ENCODE measurements at regions not wholly inside any gene's neighbourhood (a gene's known extent, or its start where the extent isn't known, plus 50 kb on each side); places are given as distances from the start of the nearest gene placed in this dataset.
"Not testable (repeated sequence)": the region's sequence is repeated elsewhere in the genome, so short reads cannot be mapped to it uniquely, and the experiment has no call there.

DNA sequence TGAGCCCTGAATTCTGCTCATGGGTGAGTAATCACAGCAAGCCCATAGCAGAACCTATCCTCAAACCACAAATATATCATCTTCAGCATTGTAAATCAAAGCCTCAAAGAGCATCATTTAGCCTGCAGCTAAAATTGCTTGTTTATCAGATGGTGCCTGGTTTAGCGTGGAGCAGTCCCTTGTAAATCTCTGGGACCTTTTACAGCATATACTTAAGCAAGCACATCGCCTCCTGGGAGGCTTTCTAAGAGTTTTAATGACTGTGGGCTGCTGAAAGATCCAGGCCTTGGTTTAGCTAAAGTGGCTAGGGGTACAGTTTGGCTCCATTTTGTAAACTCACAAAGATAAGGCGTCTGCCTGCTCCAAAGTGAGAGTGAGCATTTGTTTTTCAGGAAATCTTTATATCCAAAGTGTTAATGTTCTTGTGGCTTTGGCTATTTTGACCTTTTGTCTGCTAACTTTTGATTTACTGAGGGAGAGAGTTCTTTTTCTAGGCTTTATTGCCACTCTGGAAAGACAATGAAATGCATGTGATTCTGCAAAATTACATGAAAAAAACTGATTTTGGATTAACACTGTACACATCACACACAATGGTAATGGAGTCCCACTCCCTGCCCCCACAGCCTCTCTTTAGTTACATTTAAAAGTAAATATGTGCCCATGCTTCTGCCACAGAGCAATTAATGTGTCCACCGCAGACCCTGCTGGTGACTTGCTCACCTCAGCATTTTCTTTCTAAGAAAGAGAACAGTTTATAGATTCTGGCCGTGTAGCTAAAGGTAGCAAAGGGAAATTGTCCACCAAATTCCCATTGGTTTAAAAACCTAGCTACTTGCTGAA lies 194.8 kb downstream of the LNPK start:
- Histone ChIP-seq H3K36me3 (ENCODE audit: control insufficient read depth, insufficient read depth, low read length) (no peaks in the 10 kb centered on the region), H3K9ac (ENCODE audit: low read depth, low read length) (no peak overlapping the region), H3K27ac (ENCODE audit: low read depth, low read length) (no peak overlapping the region), H3K27me3 (ENCODE audit: control insufficient read depth, insufficient read depth, low read length) (no peaks in the 10 kb centered on the region; the same call in 1 of the 2 replicates), H3K4me3 (ENCODE audit: low read depth, low read length) (no peak overlapping the region), H3K4me1 (ENCODE audit: control insufficient read depth, insufficient read depth, low read length) (no peaks in the 10 kb centered on the region), H3K9me3 (ENCODE audit: control insufficient read depth, insufficient read depth, low read length) (no peaks in the 10 kb centered on the region)

DNA sequence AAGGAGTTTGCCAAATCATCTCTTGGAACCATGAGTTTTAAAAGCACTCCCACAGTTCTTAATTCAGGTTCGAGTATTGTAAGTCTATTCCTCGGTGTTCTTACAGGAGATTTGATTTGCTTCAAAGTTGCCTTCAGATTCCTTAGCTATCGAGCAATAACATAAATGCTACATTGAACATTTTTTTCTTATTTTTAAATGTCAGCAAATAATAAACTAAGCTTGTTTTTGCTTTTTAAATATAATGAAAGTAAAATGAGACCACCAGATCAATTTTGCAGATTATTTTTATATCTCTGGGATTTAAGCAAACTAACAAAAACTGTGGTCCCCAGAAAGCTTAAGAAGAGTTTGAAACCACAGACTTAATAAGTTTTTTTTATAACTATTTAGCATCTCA lies 195.5 kb downstream of the LNPK start:
- Histone ChIP-seq H3K9me3 (ENCODE audit: control insufficient read depth, insufficient read depth, low read length) (no peaks in the 10 kb centered on the region), H3K4me3 (ENCODE audit: low read depth, low read length) (no peak overlapping the region), H3K36me3 (ENCODE audit: control insufficient read depth, insufficient read depth, low read length) (no peaks in the 10 kb centered on the region), H3K9ac (ENCODE audit: low read depth, low read length) (no peak overlapping the region), H3K4me1 (ENCODE audit: control insufficient read depth, insufficient read depth, low read length) (no peaks in the 10 kb centered on the region), H3K27me3 (ENCODE audit: control insufficient read depth, insufficient read depth, low read length) (no peaks in the 10 kb centered on the region; the same call in 1 of the 2 replicates), H3K27ac (ENCODE audit: low read depth, low read length) (no peak overlapping the region)

DNA sequence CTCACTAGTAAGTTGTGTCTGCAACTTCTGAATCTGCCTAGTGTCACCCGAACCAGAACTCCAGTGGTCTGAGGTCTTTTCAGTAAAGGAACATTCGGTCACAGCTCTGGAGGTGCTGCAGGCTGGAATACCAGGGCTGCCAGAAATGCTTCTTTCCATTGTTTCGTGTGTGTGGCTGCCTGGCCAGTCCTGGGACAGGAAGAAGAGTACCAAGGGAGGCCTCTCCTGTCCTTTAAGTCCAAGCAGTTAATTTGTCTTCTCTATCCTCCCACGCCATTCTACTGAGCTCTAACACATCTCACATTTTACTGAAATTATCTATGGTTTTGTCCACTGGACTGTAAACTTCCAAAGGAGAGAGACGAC lies 196.0 kb downstream of the LNPK start:
- H3K4me3 ChIP-seq (ENCODE audit: low read depth, low read length), result no peak overlapping the region
- no peaks in the 10 kb centered on the region for H3K4me1 ChIP-seq (ENCODE audit: control insufficient read depth, insufficient read depth, low read length)
- no peak overlapping the region for H3K27ac ChIP-seq (ENCODE audit: low read depth, low read length)
- H3K9me3 ChIP-seq (ENCODE audit: control insufficient read depth, insufficient read depth, low read length), result no peaks in the 10 kb centered on the region
- H3K36me3 ChIP-seq (ENCODE audit: control insufficient read depth, insufficient read depth, low read length), result no peaks in the 10 kb centered on the region
- no peaks in the 10 kb centered on the region; the same call in 1 of the 2 replicates for H3K27me3 ChIP-seq (ENCODE audit: control insufficient read depth, insufficient read depth, low read length)
- H3K9ac ChIP-seq (ENCODE audit: low read depth, low read length), result no peak overlapping the region

DNA sequence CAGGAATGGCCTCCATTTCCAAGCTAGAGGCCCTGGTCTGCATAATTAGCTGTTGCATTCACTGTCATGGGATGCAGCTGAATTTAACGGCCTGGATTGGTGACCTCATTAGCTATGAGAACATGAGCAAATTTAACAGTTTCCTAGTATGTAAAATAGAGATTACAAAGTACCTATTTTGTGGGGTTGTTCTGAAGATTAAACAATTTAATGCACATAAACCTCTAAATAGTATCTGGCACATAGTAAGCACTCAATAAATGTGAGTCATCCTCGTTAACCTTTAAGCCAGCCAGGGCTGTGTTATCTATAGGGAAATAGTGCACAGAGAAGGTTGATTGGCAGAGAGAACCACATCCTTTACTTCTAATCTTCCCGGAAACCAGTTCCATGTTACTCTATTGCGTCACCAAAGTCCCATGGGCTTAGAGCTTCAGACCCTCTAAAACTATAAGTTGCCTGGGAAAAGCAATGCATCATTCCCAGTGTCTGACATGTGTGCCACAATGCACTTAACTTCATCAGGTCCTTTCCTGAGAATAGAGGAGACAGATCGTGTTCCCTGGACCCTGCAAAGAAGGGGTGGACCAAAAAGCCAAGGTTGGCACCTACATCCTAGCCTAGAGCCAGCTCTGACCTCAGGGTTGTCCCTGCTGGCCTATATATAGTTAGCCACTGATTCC lies 196.5 kb downstream of the LNPK start:
- Histone ChIP-seq H3K4me1 (ENCODE audit: control insufficient read depth, insufficient read depth, low read length) (no peaks in the 10 kb centered on the region), H3K9ac (ENCODE audit: low read depth, low read length) (no peak overlapping the region), H3K4me3 (ENCODE audit: low read depth, low read length) (no peak overlapping the region), H3K27ac (ENCODE audit: low read depth, low read length) (no peak overlapping the region), H3K9me3 (ENCODE audit: control insufficient read depth, insufficient read depth, low read length) (no peaks in the 10 kb centered on the region), H3K36me3 (ENCODE audit: control insufficient read depth, insufficient read depth, low read length) (no peaks in the 10 kb centered on the region), H3K27me3 (ENCODE audit: control insufficient read depth, insufficient read depth, low read length) (no peaks in the 10 kb centered on the region; the same call in 1 of the 2 replicates)

DNA sequence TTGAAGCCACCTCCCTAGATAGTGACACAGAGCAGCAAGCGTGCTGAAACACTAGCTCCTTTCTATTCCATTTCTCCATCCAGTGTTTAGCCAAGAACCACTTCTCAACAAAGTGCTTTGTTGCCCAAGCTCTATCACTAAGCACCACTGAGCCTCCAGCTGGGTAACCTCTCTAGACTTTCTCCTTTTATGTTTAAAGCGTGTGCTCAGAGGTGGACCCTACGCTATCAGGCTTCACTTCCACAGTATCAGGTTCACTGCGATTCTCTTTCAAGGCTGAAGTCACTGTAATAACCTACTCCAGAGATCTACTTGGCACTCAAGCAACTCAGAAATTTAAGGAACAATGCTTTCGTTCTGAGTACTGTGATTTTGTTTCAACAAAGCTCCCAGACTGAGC lies 197.9 kb downstream of the LNPK start:
- Histone ChIP-seq H3K27ac (ENCODE audit: low read depth, low read length) (no peak overlapping the region), H3K27me3 (ENCODE audit: control insufficient read depth, insufficient read depth, low read length) (no peaks in the 10 kb centered on the region; the same call in 1 of the 2 replicates), H3K36me3 (ENCODE audit: control insufficient read depth, insufficient read depth, low read length) (no peaks in the 10 kb centered on the region), H3K9ac (ENCODE audit: low read depth, low read length) (no peak overlapping the region), H3K9me3 (ENCODE audit: control insufficient read depth, insufficient read depth, low read length) (no peaks in the 10 kb centered on the region), H3K4me3 (ENCODE audit: low read depth, low read length) (no peak overlapping the region), H3K4me1 (ENCODE audit: control insufficient read depth, insufficient read depth, low read length) (no peaks in the 10 kb centered on the region)

DNA sequence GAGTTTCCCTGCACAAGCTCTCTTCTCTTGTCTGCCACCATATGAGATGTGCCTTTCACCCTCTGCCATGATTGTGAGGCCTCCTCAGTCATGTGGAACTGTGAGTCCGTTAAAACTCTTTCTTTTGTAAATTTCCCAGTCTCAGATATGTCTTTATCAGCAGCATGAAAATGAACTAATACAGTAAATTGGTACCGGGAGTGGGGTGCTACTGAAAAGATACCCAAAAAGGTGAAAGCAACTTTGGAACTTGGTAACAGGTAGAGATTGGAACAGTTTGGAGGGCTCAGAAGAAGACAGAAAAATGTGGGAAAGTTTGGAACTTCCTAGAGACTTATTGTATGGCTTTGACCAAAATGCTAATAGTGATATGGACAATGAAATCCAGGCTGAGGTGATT lies 205.6 kb downstream of the LNPK start:
- not testable (repeated sequence) for H3K27ac ChIP-seq (ENCODE audit: low read depth, low read length); H3K4me3 ChIP-seq (ENCODE audit: low read depth, low read length); H3K36me3 ChIP-seq (ENCODE audit: control insufficient read depth, insufficient read depth, low read length); H3K9ac ChIP-seq (ENCODE audit: low read depth, low read length); H3K4me1 ChIP-seq (ENCODE audit: control insufficient read depth, insufficient read depth, low read length); H3K27me3 ChIP-seq (ENCODE audit: control insufficient read depth, insufficient read depth, low read length)
- peaks cover 17% of the 10 kb centered on the region for H3K9me3 ChIP-seq (ENCODE audit: control insufficient read depth, insufficient read depth, low read length)

DNA sequence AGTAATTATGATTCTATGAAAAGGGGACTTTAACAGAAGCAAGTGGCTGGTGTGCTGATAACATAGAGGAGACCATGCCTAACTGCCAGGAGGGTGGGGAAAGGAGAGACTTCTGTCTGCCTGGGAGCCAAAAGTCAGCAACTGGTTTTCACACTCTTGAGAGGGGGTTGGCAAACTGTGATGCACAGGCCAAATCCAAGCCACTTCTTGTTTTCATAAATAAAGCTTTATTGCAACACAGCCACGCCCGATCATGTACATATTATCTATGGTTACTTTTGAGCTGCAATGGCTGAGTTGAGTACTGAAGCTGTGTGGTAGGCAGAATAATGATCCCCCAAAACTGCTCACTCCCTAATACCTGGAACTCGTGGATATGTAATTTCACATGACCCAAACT lies 208.4 kb downstream of the LNPK start:
- Histone ChIP-seq H3K9me3 (ENCODE audit: control insufficient read depth, insufficient read depth, low read length) (peaks cover 17% of the 10 kb centered on the region), H3K27me3 (ENCODE audit: control insufficient read depth, insufficient read depth, low read length) (no peaks in the 10 kb centered on the region), H3K9ac (ENCODE audit: low read depth, low read length) (no peak overlapping the region), H3K36me3 (ENCODE audit: control insufficient read depth, insufficient read depth, low read length) (no peaks in the 10 kb centered on the region), H3K4me1 (ENCODE audit: control insufficient read depth, insufficient read depth, low read length) (no peaks in the 10 kb centered on the region), H3K27ac (ENCODE audit: low read depth, low read length) (no peak overlapping the region), H3K4me3 (ENCODE audit: low read depth, low read length) (no peak overlapping the region)

DNA sequence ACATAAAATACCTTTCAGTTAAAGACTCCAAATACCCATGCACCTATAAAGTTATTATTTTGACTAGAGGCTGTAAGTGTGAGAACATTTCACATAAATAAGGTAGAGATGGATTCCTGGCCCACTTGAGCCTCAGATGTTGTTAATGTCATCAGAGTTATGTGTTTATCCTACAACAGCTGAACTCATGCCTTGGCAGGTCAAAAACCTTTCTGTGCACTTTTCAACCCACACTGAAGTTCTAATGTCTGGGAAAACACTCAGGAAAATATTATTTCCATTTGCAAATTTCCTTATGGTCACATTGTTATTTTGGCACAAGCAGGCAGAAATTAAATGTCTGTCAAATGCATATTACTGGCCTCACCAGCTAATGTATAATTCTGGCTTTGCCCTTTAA lies 209.2 kb downstream of the LNPK start:
- Histone ChIP-seq H3K4me1 (ENCODE audit: control insufficient read depth, insufficient read depth, low read length) (no peaks in the 10 kb centered on the region), H3K36me3 (ENCODE audit: control insufficient read depth, insufficient read depth, low read length) (no peaks in the 10 kb centered on the region), H3K27ac (ENCODE audit: low read depth, low read length) (no peak overlapping the region), H3K4me3 (ENCODE audit: low read depth, low read length) (no peak overlapping the region), H3K27me3 (ENCODE audit: control insufficient read depth, insufficient read depth, low read length) (no peaks in the 10 kb centered on the region), H3K9me3 (ENCODE audit: control insufficient read depth, insufficient read depth, low read length) (peaks cover 17% of the 10 kb centered on the region), H3K9ac (ENCODE audit: low read depth, low read length) (no peak overlapping the region)

DNA sequence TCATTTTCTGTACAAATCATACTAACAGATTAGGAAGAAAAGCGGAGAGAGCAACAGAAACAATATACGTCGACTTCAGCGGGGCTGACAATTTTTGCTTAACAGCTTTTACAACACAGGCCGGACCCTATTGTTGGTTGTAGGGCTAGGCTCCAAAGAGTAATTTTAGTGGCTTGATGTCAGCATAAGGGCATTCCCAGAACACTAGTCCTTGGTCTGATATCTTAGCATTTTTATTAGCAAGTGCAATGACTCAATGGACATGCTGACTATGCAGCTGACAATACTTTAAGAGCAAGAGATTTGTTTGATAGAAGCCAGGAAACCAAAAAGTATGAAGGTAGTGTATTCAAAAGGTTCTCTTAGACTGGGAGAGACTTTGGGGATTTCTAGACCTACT lies 209.9 kb downstream of the LNPK start:
- Histone ChIP-seq H3K27ac (ENCODE audit: low read depth, low read length) (no peak overlapping the region), H3K9ac (ENCODE audit: low read depth, low read length) (no peak overlapping the region), H3K27me3 (ENCODE audit: control insufficient read depth, insufficient read depth, low read length) (no peaks in the 10 kb centered on the region), H3K9me3 (ENCODE audit: control insufficient read depth, insufficient read depth, low read length) (peaks cover 17% of the 10 kb centered on the region), H3K4me3 (ENCODE audit: low read depth, low read length) (no peak overlapping the region), H3K36me3 (ENCODE audit: control insufficient read depth, insufficient read depth, low read length) (no peaks in the 10 kb centered on the region), H3K4me1 (ENCODE audit: control insufficient read depth, insufficient read depth, low read length) (no peaks in the 10 kb centered on the region)

DNA sequence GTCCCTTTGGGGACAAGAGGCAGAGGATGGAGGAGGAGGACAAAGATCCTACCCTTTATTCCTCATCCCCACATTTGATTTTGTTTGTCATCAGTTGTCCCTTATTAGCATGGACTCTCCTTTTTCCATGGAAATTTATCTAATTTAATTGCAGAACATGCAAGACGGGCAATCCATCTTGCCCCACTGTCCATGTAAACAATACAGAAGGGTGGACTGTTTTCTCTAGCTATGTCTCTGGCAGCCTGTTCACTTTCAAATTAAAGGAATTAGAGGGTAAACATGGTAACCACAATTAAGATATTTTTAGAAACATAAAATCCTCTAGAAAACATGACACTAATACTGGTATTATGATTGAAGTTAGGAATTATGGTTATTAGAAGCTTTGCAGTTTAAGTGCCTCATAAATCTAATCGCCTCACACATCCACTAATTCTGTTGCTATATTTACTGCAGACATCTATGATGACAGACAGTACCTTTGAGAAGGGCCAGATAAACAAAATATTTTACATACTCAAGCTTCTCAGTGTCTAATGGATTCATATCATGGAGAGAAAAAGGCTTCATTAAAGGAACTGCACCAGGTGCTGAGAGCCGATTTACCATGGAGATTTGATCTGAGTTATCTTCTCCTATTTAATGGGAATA lies 215.5 kb downstream of the LNPK start:
- Histone ChIP-seq H3K4me1 (ENCODE audit: control insufficient read depth, insufficient read depth, low read length) (no peaks in the 10 kb centered on the region), H3K27ac (ENCODE audit: low read depth, low read length) (no peak overlapping the region), H3K9me3 (ENCODE audit: control insufficient read depth, insufficient read depth, low read length) (no peaks in the 10 kb centered on the region), H3K36me3 (ENCODE audit: control insufficient read depth, insufficient read depth, low read length) (no peaks in the 10 kb centered on the region), H3K27me3 (ENCODE audit: control insufficient read depth, insufficient read depth, low read length) (no peaks in the 10 kb centered on the region), H3K4me3 (ENCODE audit: low read depth, low read length) (no peak overlapping the region), H3K9ac (ENCODE audit: low read depth, low read length) (no peak overlapping the region)

DNA sequence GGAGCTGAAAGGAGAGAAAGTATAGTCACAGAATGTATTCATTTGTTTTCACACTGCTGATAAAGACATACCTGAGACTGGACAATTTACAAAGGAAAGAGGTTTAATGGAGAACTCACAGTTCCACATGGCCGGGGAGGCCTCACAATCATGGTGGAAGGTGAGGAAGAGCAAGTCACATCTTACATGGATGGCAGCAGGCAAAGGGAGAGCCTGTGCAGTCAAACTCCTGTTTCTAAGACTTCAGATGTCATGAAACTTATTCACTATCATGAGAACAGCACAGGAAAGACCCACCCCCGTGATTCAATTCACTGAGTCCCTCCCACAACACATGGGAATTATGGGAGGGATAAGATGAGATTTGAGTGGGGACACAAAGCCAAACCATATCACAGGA lies 224.7 kb downstream of the LNPK start:
- not testable (repeated sequence) for H3K36me3 ChIP-seq (ENCODE audit: control insufficient read depth, insufficient read depth, low read length); H3K4me3 ChIP-seq (ENCODE audit: low read depth, low read length); H3K27me3 ChIP-seq (ENCODE audit: control insufficient read depth, insufficient read depth, low read length); H3K27ac ChIP-seq (ENCODE audit: low read depth, low read length); H3K9ac ChIP-seq (ENCODE audit: low read depth, low read length); H3K9me3 ChIP-seq (ENCODE audit: control insufficient read depth, insufficient read depth, low read length); H3K4me1 ChIP-seq (ENCODE audit: control insufficient read depth, insufficient read depth, low read length)
